Neural cell (in vitro differentiated cells): ENCODE measurements at regions not wholly inside any gene's neighbourhood (a gene's known extent, or its start where the extent isn't known, plus 50 kb on each side); places are given as distances from the start of the nearest gene placed in this dataset.

Experiments used
- H2AFZ ChIP-seq: fragments of 200-600, 300-800 bp; sonication (generic), shearing (Covaris generic); 2 replicates; pipeline ENCODE4 v1.6.0; 2014; ENCODE audit warnings: low read depth, mild to moderate bottlenecking, antibody characterized with exemption, low read length, moderate library complexity
- H3F3A ChIP-seq: fragments of 200-600 bp; shearing (Covaris generic); 2 replicates; pipeline ENCODE4 v1.6.1; 2016; ENCODE audit warnings: mild to moderate bottlenecking, moderate library complexity, mixed read lengths, antibody characterized with exemption, low read length; ENCODE audit not compliant: insufficient read depth, poor library complexity, severe bottlenecking
- H3K27ac ChIP-seq: fragments of 200-600, 300-800 bp; sonication (generic), shearing (Covaris generic); 2 replicates; pipeline ENCODE4 v1.5.1; 2014; ENCODE audit warnings: mild to moderate bottlenecking, low read length, moderate library complexity
- H3K27me3 ChIP-seq: fragments of 300-800, 200-600 bp; sonication (generic), shearing (Covaris generic); 2 replicates; pipeline ENCODE4 v1.6.0; 2014; ENCODE audit warnings: mild to moderate bottlenecking, low read depth, low read length, moderate library complexity; ENCODE audit not compliant: insufficient read depth
- H3K36me3 ChIP-seq: fragments of 300-800, 200-600 bp; sonication (generic), shearing (Covaris generic); 2 replicates; pipeline ENCODE4 v1.5.1; 2014; ENCODE audit warnings: mild to moderate bottlenecking, antibody characterized with exemption, low read length, moderate library complexity; ENCODE audit not compliant: insufficient read depth
- H3K4me2 ChIP-seq: fragments of 300-800, 200-600 bp; sonication (generic), shearing (Covaris generic); 2 replicates; pipeline ENCODE4 v1.6.0; 2014; ENCODE audit warnings: mild to moderate bottlenecking, low read length
- H3K4me3 ChIP-seq: fragments of 300-800, 200-600 bp; sonication (generic), shearing (Covaris generic); 2 replicates; pipeline ENCODE4 v1.5.1; 2014; ENCODE audit warnings: mild to moderate bottlenecking, low read length, moderate library complexity
- H3K79me2 ChIP-seq: fragments of 200-600 bp; shearing (Covaris generic); replicated peaks from 2 replicates; pipeline ENCODE4 v1.6.0; 2014; ENCODE audit warnings: mild to moderate bottlenecking, low read length, moderate library complexity; ENCODE audit not compliant: insufficient read depth
- H3K9ac ChIP-seq: fragments of 300-800, 200-600 bp; sonication (generic), shearing (Covaris generic); 2 replicates; pipeline ENCODE4 v1.6.1; 2016; ENCODE audit warnings: mild to moderate bottlenecking, low read length, mixed read lengths
- H3K9me2 ChIP-seq: fragments of 200-600 bp; shearing (Covaris generic); 2 replicates; pipeline ENCODE4 v1.6.1; 2016; ENCODE audit warnings: mild to moderate bottlenecking, low read length, mixed read lengths; ENCODE audit not compliant: insufficient read depth
- H3K9me3 ChIP-seq: fragments of 200-600, 300-800 bp; sonication (generic), shearing (Covaris generic); 2 replicates; pipeline ENCODE4 v1.6.1; 2016; ENCODE audit warnings: mild to moderate bottlenecking, mixed run types, low read length, moderate library complexity, mixed read lengths
- H4K20me1 ChIP-seq: fragments of 200-600 bp; shearing (Covaris generic); 2 replicates; pipeline ENCODE4 v1.6.1; 2016; ENCODE audit warnings: mild to moderate bottlenecking, mixed run types; ENCODE audit not compliant: insufficient read depth
- CTCF ChIP-seq: fragments of 450-650 bp; IDR thresholded peaks from 2 replicates; pipeline ENCODE4 v1.5.1; 2014; ENCODE audit warnings: antibody characterized with exemption, mild to moderate bottlenecking, moderate library complexity; ENCODE audit not compliant: poor library complexity, severe bottlenecking
- EP300 ChIP-seq: fragments of 450-650 bp; conservative IDR thresholded peaks from 2 replicates; pipeline ENCODE4 v1.6.1; 2014; ENCODE audit warnings: antibody characterized with exemption, mild to moderate bottlenecking, moderate library complexity; ENCODE audit not compliant: poor library complexity, severe bottlenecking
- EZH2 ChIP-seq: fragments of 200-600, 300-800 bp; shearing (Covaris generic), sonication (generic); IDR thresholded peaks from 2 replicates; pipeline ENCODE4 v1.6.1; 2014; ENCODE audit warnings: antibody characterized with exemption, low read length, borderline replicate concordance, mild to moderate bottlenecking; ENCODE audit not compliant: insufficient read depth, poor library complexity, severe bottlenecking
- MXI1 ChIP-seq: fragments of 450-650 bp; conservative IDR thresholded peaks from 2 replicates; pipeline ENCODE4 v1.6.1; 2014; ENCODE audit warnings: antibody characterized with exemption, mild to moderate bottlenecking; ENCODE audit not compliant: poor library complexity, severe bottlenecking
- POLR2AphosphoS5 ChIP-seq: IDR thresholded peaks from 2 replicates; pipeline ENCODE4 v1.6.1; 2012
- RAD21 ChIP-seq: fragments of 450-650 bp; conservative IDR thresholded peaks from 2 replicates; pipeline ENCODE4 v1.6.1; 2014; ENCODE audit warnings: antibody characterized with exemption, mild to moderate bottlenecking, moderate library complexity
- SMC3 ChIP-seq: fragments of 450-650 bp; conservative IDR thresholded peaks from 2 replicates; pipeline ENCODE4 v1.6.1; 2014; ENCODE audit warnings: antibody characterized with exemption, mild to moderate bottlenecking, moderate library complexity; ENCODE audit not compliant: poor library complexity
- TAF1 ChIP-seq: IDR thresholded peaks from 2 replicates; pipeline ENCODE4 v1.6.1; 2012; ENCODE audit warnings: low read depth
- TF ChIP-seq, protein P1 (sequence below): IDR thresholded peaks from 2 replicates; pipeline ENCODE4 v1.6.1; 2012; ENCODE audit warnings: borderline replicate concordance

- no peaks in the 10 kb centered on the region for H3K27me3 ChIP-seq
- H3K4me3 ChIP-seq, result no peak overlapping the region
- TF ChIP-seq, protein P1, sequence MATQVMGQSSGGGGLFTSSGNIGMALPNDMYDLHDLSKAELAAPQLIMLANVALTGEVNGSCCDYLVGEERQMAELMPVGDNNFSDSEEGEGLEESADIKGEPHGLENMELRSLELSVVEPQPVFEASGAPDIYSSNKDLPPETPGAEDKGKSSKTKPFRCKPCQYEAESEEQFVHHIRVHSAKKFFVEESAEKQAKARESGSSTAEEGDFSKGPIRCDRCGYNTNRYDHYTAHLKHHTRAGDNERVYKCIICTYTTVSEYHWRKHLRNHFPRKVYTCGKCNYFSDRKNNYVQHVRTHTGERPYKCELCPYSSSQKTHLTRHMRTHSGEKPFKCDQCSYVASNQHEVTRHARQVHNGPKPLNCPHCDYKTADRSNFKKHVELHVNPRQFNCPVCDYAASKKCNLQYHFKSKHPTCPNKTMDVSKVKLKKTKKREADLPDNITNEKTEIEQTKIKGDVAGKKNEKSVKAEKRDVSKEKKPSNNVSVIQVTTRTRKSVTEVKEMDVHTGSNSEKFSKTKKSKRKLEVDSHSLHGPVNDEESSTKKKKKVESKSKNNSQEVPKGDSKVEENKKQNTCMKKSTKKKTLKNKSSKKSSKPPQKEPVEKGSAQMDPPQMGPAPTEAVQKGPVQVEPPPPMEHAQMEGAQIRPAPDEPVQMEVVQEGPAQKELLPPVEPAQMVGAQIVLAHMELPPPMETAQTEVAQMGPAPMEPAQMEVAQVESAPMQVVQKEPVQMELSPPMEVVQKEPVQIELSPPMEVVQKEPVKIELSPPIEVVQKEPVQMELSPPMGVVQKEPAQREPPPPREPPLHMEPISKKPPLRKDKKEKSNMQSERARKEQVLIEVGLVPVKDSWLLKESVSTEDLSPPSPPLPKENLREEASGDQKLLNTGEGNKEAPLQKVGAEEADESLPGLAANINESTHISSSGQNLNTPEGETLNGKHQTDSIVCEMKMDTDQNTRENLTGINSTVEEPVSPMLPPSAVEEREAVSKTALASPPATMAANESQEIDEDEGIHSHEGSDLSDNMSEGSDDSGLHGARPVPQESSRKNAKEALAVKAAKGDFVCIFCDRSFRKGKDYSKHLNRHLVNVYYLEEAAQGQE, result no peak
- TF ChIP-seq TAF1 (no peak), POLR2AphosphoS5 (no peak), CTCF (no peak), MXI1 (no peak), SMC3 (no peak), EP300 (no peak), RAD21 (no peak), EZH2 (no peak)
- no peaks in the 10 kb centered on the region for H3K9me3 ChIP-seq
- no peaks in the 10 kb centered on the region for H3K36me3 ChIP-seq
- no peaks in the 10 kb centered on the region for H3F3A ChIP-seq
- no peak overlapping the region for H3K4me2 ChIP-seq
- no peak overlapping the region for H3K27ac ChIP-seq
- no peaks in the 10 kb centered on the region for H3K79me2 ChIP-seq
- H3K9me2 ChIP-seq, result no peaks in the 10 kb centered on the region
- H3K9ac ChIP-seq, result no peak overlapping the region
- no peak overlapping the region for H2AFZ ChIP-seq
- no peaks in the 10 kb centered on the region for H4K20me1 ChIP-seq
These were observed 461.9 kb downstream of the EFNA5 start for GRCh38 chr5:107208867-107209266.

- Histone ChIP-seq H3K4me3 (no peak overlapping the region), H3K9me3 (no peaks in the 10 kb centered on the region), H3K9me2 (no peaks in the 10 kb centered on the region), H3K79me2 (no peaks in the 10 kb centered on the region), H3K27me3 (no peaks in the 10 kb centered on the region), H3K27ac (no peak overlapping the region), H3K9ac (no peak overlapping the region), H2AFZ (no peak overlapping the region), H3K4me2 (no peak overlapping the region), H3K36me3 (no peaks in the 10 kb centered on the region), H3F3A (no peaks in the 10 kb centered on the region), H4K20me1 (no peaks in the 10 kb centered on the region)
- no peak for TF ChIP-seq TAF1
- TF ChIP-seq, protein P1, result peak; percentile 41
- no peak for TF ChIP-seq EP300
- TF ChIP-seq CTCF, result no peak
- no peak for TF ChIP-seq POLR2AphosphoS5
- TF ChIP-seq EZH2, result no peak
- no peak for TF ChIP-seq RAD21
- no peak for TF ChIP-seq MXI1
- TF ChIP-seq SMC3, result no peak
These were observed 466.3 kb downstream of the EFNA5 start for GRCh38 chr5:107204413-107204812.
